Pancreas (tissue), 10 donors: ENCODE measurements at regions not wholly inside any gene's neighbourhood (a gene's known extent, or its start where the extent isn't known, plus 50 kb on each side); places are given as distances from the start of the nearest gene placed in this dataset.
A peak's percentile ranks its signal among the peaks of the same experiment; 100 is the strongest.

ENCODE experiments used
- ATAC-seq, 4 donors: fragments of 200-7000 bp; cut with Tn5 transposase; one replicate each; pipeline versions ENCODE4 v1.8.0 to v1.9.1; 2020; ENCODE audit warnings: mild to moderate bottlenecking in 4 of 4, moderate library complexity in 4 of 4
- DNase-seq, 6 donors: peaks; one replicate each; pipeline ENCODE4 v3.0.0-alpha.2; 2020
- FAIRE-seq: peaks from 2 replicates; lab custom pipeline; 2012; peaks lifted over from hg19 to GRCh38; lab: Jason Lieb, UNC
- H3K27ac ChIP-seq, 4 donors: fragments of 200-600 bp; sonication (generic); 1 replicate in 3 of 4; 2 replicates in 1 of 4; pipeline versions ENCODE4 v1.5.0 to v1.8.0; 2020
- H3K27me3 ChIP-seq, 4 donors: fragments of 200-600 bp; one replicate each; pipeline ENCODE4 v1.8.0; 2021
- H3K36me3 ChIP-seq, 3 donors: fragments of 200-600 bp; sonication (generic) in 1 of 3; one replicate each; pipeline versions ENCODE4 v1.5.0 to v1.8.0; 2020 to 2021
- H3K4me1 ChIP-seq, 3 donors: fragments of 200-600 bp; one replicate each; pipeline ENCODE4 v1.8.0; 2021
- H3K4me3 ChIP-seq, 4 donors: fragments of 200-600 bp; sonication (generic) in 2 of 4; one replicate each; pipeline versions ENCODE4 v1.5.0 to v1.8.0; 2020 to 2021
- H3K9me3 ChIP-seq, 4 donors: fragments of 200-600 bp; one replicate each; pipeline ENCODE4 v1.8.0; 2021
- WGBS, 2 donors: extraction: QIAGEN DNeasy Blood & Tissue Kit; methylation state at CpG; one replicate each; pipeline ENCODE4 v1.1.7; 2013; 5-methylcytosine and 5-hydroxymethylcytosine counted together
- intact Hi-C, 3 donors: fragments of 100-400 bp; cut with DNase I; formaldehyde crosslinking; loops; one replicate each; pipeline versions ENCODE4 v1.11.1 to v1.14.2; 2022
- TF ChIP-seq, protein P1 (sequence below), 4 donors: fragments of 200-600 bp; sonication (generic) in 3 of 4; IDR thresholded peaks; one replicate each; pipeline versions ENCODE4 v1.5.0 to v1.8.0; 2021; ENCODE audit warnings: antibody characterized with exemption in 4 of 4
- donor health status: healthy with polysubstance abuse.
- donor health status: DM: no; HTN: no; CAD: no; lungs with moderate emphysema.
- donor health status: DM: no; HTN: no; CAD: no.
- donor health status: control.
- donor health status: control.
- donor health status: Bipolar disorder and iron deficiency.
- donor health status: DM: yes; HTN: yes; CAD: no.
- donor health status: DM: no; HTN: no; CAD: no.
- donor health status: DM: no; HTN: no; CAD: no.
- donor health status: DM: yes; HTN: yes; CAD: no.

DNA sequence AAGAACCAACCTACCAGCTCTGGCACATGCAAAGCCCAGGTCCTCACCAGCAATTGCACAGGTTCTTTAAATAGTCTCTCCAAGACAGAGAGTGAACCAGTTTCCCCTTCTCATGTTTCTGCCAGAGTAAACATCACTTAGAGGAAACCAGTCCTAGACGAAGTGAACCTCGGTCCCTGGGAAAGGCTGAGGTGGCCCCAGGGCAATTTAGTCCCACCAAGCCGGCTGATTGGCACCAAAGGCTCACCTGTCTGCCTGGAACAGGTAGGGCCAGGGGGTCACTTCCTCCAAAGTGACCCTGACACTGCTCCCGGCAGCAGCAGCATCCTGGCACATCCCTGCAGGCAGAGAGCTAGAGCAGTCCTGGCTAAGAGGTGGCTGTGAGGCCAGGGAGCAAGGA is 122.9 kb upstream of the ZNF507 start:
- 21 to 22% methylated on average over 4 of the region's 4 CpGs for WGBS, 2 donors
- Histone ChIP-seq H3K9me3 (no peaks in the 10 kb centered on the region), H3K36me3 (no peaks in the 10 kb centered on the region), H3K4me1 (no peaks in the 10 kb centered on the region), H3K4me3 (no peak overlapping the region), H3K27me3 (peaks cover 0 to 14% (median 8%) of the 10 kb centered on the region in 4 donors), H3K27ac (no peak overlapping the region)
- ATAC-seq (no peak), DNase-seq (no peak), FAIRE-seq (no peak)
- TF ChIP-seq, protein P1, sequence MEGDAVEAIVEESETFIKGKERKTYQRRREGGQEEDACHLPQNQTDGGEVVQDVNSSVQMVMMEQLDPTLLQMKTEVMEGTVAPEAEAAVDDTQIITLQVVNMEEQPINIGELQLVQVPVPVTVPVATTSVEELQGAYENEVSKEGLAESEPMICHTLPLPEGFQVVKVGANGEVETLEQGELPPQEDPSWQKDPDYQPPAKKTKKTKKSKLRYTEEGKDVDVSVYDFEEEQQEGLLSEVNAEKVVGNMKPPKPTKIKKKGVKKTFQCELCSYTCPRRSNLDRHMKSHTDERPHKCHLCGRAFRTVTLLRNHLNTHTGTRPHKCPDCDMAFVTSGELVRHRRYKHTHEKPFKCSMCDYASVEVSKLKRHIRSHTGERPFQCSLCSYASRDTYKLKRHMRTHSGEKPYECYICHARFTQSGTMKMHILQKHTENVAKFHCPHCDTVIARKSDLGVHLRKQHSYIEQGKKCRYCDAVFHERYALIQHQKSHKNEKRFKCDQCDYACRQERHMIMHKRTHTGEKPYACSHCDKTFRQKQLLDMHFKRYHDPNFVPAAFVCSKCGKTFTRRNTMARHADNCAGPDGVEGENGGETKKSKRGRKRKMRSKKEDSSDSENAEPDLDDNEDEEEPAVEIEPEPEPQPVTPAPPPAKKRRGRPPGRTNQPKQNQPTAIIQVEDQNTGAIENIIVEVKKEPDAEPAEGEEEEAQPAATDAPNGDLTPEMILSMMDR (IDR thresholded peaks at IDR 0.05), result no peak
- intact Hi-C loops, result loop anchor here in 2 of 3 donors (10.0 kb wide), 2 partner anchors 1438 to 1538 kb away; no protein-coding TSS in a partner anchor

DNA sequence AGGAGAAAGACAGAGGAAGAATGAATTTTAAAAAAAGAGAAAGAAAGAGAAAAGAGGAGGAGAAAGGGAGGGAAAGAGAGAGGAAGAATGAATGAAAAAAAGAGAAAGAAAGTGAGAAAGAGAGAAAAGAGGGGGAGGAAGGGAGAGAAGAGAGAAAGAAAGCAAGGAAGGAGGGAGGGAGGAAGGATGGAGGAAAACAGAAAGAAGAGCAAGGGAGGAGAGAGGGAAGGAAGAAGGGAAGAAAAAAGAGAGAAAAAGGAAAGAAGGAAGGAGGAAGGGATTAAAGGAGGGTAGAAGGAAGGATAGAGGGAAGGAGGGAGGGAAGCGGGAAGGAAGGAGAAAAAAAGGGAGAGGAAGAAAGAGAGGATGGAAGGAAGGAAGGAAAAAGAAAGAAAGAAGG is 122.3 kb upstream of the ZNF507 start:
- TF ChIP-seq, protein P1 (IDR thresholded peaks at IDR 0.05), result no peak
- Histone ChIP-seq H3K27me3 (peaks cover 0 to 14% (median 8%) of the 10 kb centered on the region in 4 donors), H3K4me3 (no peak overlapping the region), H3K36me3 (no peaks in the 10 kb centered on the region), H3K9me3 (no peaks in the 10 kb centered on the region), H3K27ac (no peak overlapping the region), H3K4me1 (no peaks in the 10 kb centered on the region)
- no peak for ATAC-seq
- 58 to 89% methylated on average over 1 of the region's 1 CpG for WGBS, 2 donors
- no peak for DNase-seq
- intact Hi-C loops, result loop anchor here in 2 of 3 donors (10.0 kb wide), 2 partner anchors 1438 to 1538 kb away; no protein-coding TSS in a partner anchor
- FAIRE-seq, result no peak

DNA sequence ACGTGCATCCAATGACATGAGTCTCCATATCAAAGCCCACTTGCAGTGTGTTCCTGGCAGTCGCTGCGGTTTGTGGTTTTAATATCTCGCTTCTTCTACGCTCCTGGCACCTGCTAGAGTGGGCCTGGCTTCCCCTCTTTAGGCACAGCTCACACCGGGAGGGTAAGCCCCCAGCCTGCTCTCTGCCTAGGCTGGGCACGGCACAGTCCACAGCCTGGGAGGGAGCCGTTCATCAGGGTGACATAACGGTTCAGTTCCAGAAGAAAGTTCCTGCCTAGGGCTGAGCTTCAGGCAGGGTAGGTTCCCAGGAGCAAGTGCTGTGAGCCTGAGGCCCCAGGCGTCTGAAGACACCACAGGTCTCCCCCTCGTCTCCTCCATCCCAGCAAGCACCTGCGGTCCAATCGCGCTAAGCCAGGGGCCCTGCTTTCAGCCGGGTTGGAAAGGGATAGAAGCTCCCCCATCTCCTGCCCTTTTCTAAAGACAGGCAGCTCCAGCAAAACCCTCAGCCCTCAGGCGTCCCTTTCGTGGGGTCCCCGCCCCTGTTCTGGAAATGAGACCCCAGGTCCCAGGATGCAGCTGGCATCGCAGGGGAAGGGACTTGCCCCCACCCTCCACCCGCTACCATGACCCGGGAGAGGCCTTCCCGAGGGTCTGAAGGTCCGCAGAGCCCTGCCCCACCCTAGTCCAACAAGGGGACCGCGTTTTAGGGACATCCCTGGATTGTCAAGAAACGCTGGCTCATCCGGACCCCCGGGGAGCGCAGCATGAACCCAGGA is 121.6 kb upstream of the ZNF507 start:
- ATAC-seq (peak in 1 of 4 donors; percentile 19), DNase-seq (peak in 1 of 6 donors; percentile 48), FAIRE-seq (no peak)
- Histone ChIP-seq H3K36me3 (no peaks in the 10 kb centered on the region), H3K27ac (no peak overlapping the region), H3K27me3 (peaks cover 0 to 14% (median 8%) of the 10 kb centered on the region in 4 donors), H3K9me3 (no peaks in the 10 kb centered on the region), H3K4me3 (no peak overlapping the region), H3K4me1 (no peaks in the 10 kb centered on the region)
- TF ChIP-seq, protein P1 (IDR thresholded peaks at IDR 0.05), result no peak
- WGBS, 2 donors, result 50 to 57% methylated on average over 29 of the region's 29 CpGs
- intact Hi-C loops, result loop anchor here in 2 of 3 donors (10.0 kb wide), 2 partner anchors 1439 to 1539 kb away; no protein-coding TSS in a partner anchor

DNA sequence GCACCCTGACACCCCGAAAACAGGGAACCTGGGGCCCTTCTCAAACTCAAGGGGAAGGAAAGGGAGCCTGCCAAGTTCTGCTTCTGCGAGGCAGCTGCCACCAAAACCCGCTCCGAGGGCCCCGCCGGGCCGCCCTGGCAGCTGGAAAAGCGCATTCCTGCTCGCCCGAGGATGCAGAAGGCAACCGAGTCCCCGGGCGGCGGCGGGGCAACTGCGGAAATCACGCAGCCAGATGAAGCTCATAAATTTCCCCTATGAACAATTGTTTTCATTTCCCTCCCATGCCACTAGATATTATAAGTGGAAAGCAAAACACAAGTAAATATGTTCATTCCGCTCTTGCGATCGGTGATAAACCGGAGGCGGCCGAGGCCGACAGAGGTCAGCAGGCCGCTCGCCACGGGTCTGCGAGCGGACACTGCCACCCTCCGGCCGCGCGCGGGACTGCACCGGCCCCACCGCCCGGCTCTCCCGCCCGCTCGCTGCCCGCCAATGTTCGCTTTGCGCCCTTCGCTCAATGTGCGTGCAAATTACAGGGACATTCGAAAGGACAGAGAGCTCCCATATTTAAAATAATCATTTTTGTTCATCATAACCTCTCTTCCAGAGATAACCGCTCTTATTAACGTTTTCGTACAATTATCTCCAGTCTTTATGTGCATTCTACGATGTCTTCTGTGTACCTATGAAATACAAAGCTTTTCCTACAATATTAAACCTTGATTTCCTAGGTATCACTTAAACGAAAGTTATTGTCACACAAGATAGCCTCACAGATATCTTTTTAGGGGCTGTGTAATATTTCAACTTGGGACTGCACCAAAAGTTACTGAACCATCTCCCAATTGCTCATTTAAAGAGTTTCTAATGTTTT is 120.8 kb upstream of the ZNF507 start:
- peak overlapping the region in 1 of 4 donors; percentile 9 for H3K4me3 ChIP-seq

More for the DNA sequence above, 120.8 kb upstream of the ZNF507 start:
- WGBS, 2 donors, result 10 to 11% methylated on average over 51 of the region's 51 CpGs
- intact Hi-C loops, result loop anchor here in 2 of 3 donors (10.0 kb wide), 2 partner anchors 1440 to 1540 kb away; no protein-coding TSS in a partner anchor
- ATAC-seq (peak; percentile 81 to 99 (median 97)), FAIRE-seq (no peak), DNase-seq (peak in 5 of 6 donors; percentile 25 to 94 (median 69))
- Histone ChIP-seq H3K4me1 (no peaks in the 10 kb centered on the region), H3K36me3 (no peaks in the 10 kb centered on the region), H3K27ac (no peak overlapping the region), H3K27me3 (peaks cover 0 to 14% (median 8%) of the 10 kb centered on the region in 4 donors), H3K9me3 (no peaks in the 10 kb centered on the region)
- TF ChIP-seq, protein P1 (IDR thresholded peaks at IDR 0.05), result peak; percentile 98 to 100 (median 99)
